Stomach (tissue), 8 donors: ENCODE measurements at regions not wholly inside any gene's neighbourhood (a gene's known extent, or its start where the extent isn't known, plus 50 kb on each side); places are given as distances from the start of the nearest gene placed in this dataset.

Experiments
- DNase-seq, 2 donors: peaks; one replicate each; pipeline versions ENCODE4 v3.0.0 to v3.0.0-alpha.2; 2013 to 2019
- H3K27ac ChIP-seq, 5 donors: fragments of 200-600 bp in 4 of 5; sonication (generic) in 4 of 5; one replicate each; pipeline ENCODE4 v1.5.1; 2013 to 2019; ENCODE audit warnings: mild to moderate bottlenecking in 1 of 5, moderate library complexity in 1 of 5
- H3K27me3 ChIP-seq, 3 donors: fragments of 200-600 bp; sonication (generic); one replicate each; pipeline ENCODE4 v1.5.1; 2017 to 2019; ENCODE audit warnings: mixed run types in 1 of 3
- H3K36me3 ChIP-seq, 4 donors: fragments of 200-600 bp; sonication (generic); 1 replicate in 3 of 4; 2 replicates in 1 of 4; pipeline ENCODE4 v1.5.1; 2016 to 2019
- H3K4me1 ChIP-seq, 4 donors: fragments of 200-600 bp; sonication (generic); one replicate each; pipeline ENCODE4 v1.5.1; 2016 to 2019
- H3K4me3 ChIP-seq, 4 donors: fragments of 200-600 bp; sonication (generic) in 3 of 4; one replicate each; pipeline ENCODE4 v1.5.1; 2016 to 2019; ENCODE audit warnings: mild to moderate bottlenecking in 1 of 4
- H3K9me3 ChIP-seq, 4 donors: fragments of 200-600 bp; sonication (generic); one replicate each; pipeline ENCODE4 v1.5.1; 2016 to 2019
- CTCF ChIP-seq, 7 experiments: fragments of 450-650 bp in 4 of 7; fragments of 200-600 bp in 3 of 7; sonication (generic) in 3 of 7; IDR thresholded peaks; one replicate each; pipeline ENCODE4 v1.5.1; 2016 to 2019; ENCODE audit warnings: antibody characterized with exemption in 7 of 7, control low read depth in 2 of 7, mild to moderate bottlenecking in 1 of 7
- EP300 ChIP-seq: sonication (generic); formaldehyde crosslinking; IDR thresholded peaks from one replicate; pipeline ENCODE4 v1.6.1; 2017; ENCODE audit warnings: antibody characterized with exemption
- POLR2A ChIP-seq, 4 donors: fragments of 450-650 bp; IDR thresholded peaks; one replicate each; pipeline ENCODE4 v1.6.1; 2016; ENCODE audit warnings: antibody characterized with exemption in 4 of 4, control low read depth in 2 of 4, mild to moderate bottlenecking in 1 of 4, moderate library complexity in 1 of 4
- POLR2AphosphoS5 ChIP-seq, 3 donors: sonication (generic); formaldehyde crosslinking; IDR thresholded peaks; one replicate each; pipeline ENCODE4 v1.6.1; 2016; ENCODE audit warnings: antibody characterized with exemption in 3 of 3
- WGBS, 5 donors: extraction: QIAGEN DNeasy Blood & Tissue Kit in 3 of 5; methylation state at CpG; one replicate each; pipeline versions ENCODE4 v1.1.5 to v1.1.7; 2013 to 2018; 5-methylcytosine and 5-hydroxymethylcytosine counted together
- intact Hi-C: fragments of 100-400 bp; cut with DNase I; formaldehyde crosslinking; loops from one replicate; pipeline ENCODE4 v1.15.1; 2023; ENCODE audit warnings: low total_unique reads
- donor health status: healthy with polysubstance abuse.
- donor health status: Bipolar disorder and iron deficiency.
- donor health status: healthy.

DNA sequence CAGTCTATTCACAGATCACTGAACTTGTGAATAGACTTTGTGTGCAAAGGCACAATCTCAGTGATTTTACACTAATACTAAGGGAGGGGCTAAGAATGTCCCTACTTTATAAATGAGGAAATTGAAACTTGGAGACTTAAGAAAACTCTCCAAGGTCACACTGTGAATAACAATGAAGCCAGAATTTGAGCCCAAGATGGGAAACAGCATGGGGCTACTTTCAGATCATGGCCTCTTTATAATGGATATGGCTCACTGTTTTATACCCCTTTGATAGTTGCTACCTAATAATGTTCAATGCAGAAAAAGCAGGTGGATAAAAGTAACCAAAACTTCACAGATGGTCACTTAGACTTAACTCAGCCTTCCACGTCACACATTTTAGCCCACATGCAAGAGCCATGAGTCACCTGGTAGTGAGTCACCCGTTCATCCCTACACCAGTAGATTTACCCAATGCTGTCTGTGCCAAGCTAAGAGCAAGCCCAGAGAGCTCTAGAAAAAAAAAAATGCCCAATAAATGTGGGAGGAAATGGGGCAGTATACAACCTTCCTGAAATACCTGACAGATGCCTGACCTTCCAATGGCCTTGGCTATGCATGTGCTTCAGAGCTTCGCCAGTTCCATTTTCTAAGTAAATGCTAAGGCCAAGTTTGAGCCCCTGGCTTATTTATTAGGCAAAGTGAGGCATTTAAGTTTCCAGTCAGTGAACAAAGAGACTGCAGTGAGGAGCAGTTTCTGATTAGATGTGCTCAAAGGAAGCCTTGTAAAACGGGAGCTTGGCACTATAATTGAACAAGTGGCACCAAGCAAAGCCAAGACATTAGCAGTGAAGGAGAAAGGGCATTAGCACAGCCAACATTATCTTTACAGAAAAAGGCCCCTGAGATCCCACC, 219.7 kb downstream of the TMEM114 start:
- intact Hi-C loops, result no loop called here
- 66 to 82% (median 71%) methylated on average over 4 of the region's 4 CpGs for WGBS, 5 donors

GRCh38 chr16:8358937-8359336, 231.4 kb downstream of the TMEM114 start:
- no peaks in the 10 kb centered on the region for H3K4me1 ChIP-seq
- intact Hi-C loops, result no loop called here
- no peak for DNase-seq
- no peak overlapping the region for H3K27ac ChIP-seq
- H3K4me3 ChIP-seq, result no peak overlapping the region
- no peaks in the 10 kb centered on the region for H3K27me3 ChIP-seq
- WGBS, 5 donors, result 51 to 63% (median 56%) methylated on average over 8 of the region's 8 CpGs
- TF ChIP-seq POLR2AphosphoS5 (IDR thresholded peaks at IDR 0.05), result no peak
- no peak for TF ChIP-seq CTCF (IDR thresholded peaks at IDR 0.05)
- TF ChIP-seq EP300, result no peak
- no peak for TF ChIP-seq POLR2A (IDR thresholded peaks at IDR 0.05)
- no peaks in the 10 kb centered on the region for H3K9me3 ChIP-seq
- H3K36me3 ChIP-seq, result no peaks in the 10 kb centered on the region

More for the DNA sequence above, 219.7 kb downstream of the TMEM114 start:
- TF ChIP-seq CTCF (IDR thresholded peaks at IDR 0.05), result no peak
- no peak for TF ChIP-seq POLR2AphosphoS5 (IDR thresholded peaks at IDR 0.05)
- TF ChIP-seq EP300, result no peak
- TF ChIP-seq POLR2A (IDR thresholded peaks at IDR 0.05), result no peak
- Histone ChIP-seq H3K9me3 (peaks cover 0 to 6% (median 3%) of the 10 kb centered on the region in 4 donors), H3K4me1 (no peaks in the 10 kb centered on the region), H3K27ac (no peak overlapping the region), H3K4me3 (no peak overlapping the region), H3K36me3 (no peaks in the 10 kb centered on the region), H3K27me3 (no peaks in the 10 kb centered on the region)
- DNase-seq, result no peak

- no peak overlapping the region for H3K27ac ChIP-seq
- no peaks in the 10 kb centered on the region for H3K36me3 ChIP-seq
- 19 to 22% (median 21%) methylated on average over 5 of the region's 5 CpGs for WGBS, 5 donors
- H3K4me1 ChIP-seq, result no peaks in the 10 kb centered on the region
- no peak for TF ChIP-seq POLR2A (IDR thresholded peaks at IDR 0.05)
- TF ChIP-seq CTCF (IDR thresholded peaks at IDR 0.05), result no peak
- TF ChIP-seq EP300, result no peak
- no peak for TF ChIP-seq POLR2AphosphoS5 (IDR thresholded peaks at IDR 0.05)
- peak in 1 of 2 donors; percentile 26 for DNase-seq
- no peak overlapping the region for H3K4me3 ChIP-seq
- no peaks in the 10 kb centered on the region for H3K9me3 ChIP-seq
- no peaks in the 10 kb centered on the region for H3K27me3 ChIP-seq
- intact Hi-C loops, result no loop called here
These were observed 234.6 kb downstream of the TMEM114 start for GRCh38 chr16:8355675-8356074.

GRCh38 chr16:8346294-8346693, 244.0 kb downstream of the TMEM114 start:
- H3K27ac ChIP-seq, result no peak overlapping the region
- H3K36me3 ChIP-seq, result no peaks in the 10 kb centered on the region
- H3K4me3 ChIP-seq, result no peak overlapping the region
- no peaks in the 10 kb centered on the region for H3K9me3 ChIP-seq
- no peaks in the 10 kb centered on the region for H3K4me1 ChIP-seq
- H3K27me3 ChIP-seq, result no peaks in the 10 kb centered on the region
- intact Hi-C loops, result no loop called here
- WGBS, 5 donors, result 33 to 56% (median 45%) methylated on average over 3 of the region's 3 CpGs
- TF ChIP-seq POLR2AphosphoS5 (IDR thresholded peaks at IDR 0.05), result no peak
- TF ChIP-seq CTCF (IDR thresholded peaks at IDR 0.05), result no peak
- TF ChIP-seq EP300, result no peak
- TF ChIP-seq POLR2A (IDR thresholded peaks at IDR 0.05), result no peak
- DNase-seq, result peak in 1 of 2 donors; percentile 57
